Occipital lobe (tissue), 1 donor: ENCODE measurements at regions not wholly inside any gene's neighbourhood (a gene's known extent, or its start where the extent isn't known, plus 50 kb on each side); places are given as distances from the start of the nearest gene placed in this dataset.

ENCODE experiments used
- DNase-seq: peaks from one replicate; lab custom pipeline; 2025; lab: John Stamatoyannopoulos, UW

DNA sequence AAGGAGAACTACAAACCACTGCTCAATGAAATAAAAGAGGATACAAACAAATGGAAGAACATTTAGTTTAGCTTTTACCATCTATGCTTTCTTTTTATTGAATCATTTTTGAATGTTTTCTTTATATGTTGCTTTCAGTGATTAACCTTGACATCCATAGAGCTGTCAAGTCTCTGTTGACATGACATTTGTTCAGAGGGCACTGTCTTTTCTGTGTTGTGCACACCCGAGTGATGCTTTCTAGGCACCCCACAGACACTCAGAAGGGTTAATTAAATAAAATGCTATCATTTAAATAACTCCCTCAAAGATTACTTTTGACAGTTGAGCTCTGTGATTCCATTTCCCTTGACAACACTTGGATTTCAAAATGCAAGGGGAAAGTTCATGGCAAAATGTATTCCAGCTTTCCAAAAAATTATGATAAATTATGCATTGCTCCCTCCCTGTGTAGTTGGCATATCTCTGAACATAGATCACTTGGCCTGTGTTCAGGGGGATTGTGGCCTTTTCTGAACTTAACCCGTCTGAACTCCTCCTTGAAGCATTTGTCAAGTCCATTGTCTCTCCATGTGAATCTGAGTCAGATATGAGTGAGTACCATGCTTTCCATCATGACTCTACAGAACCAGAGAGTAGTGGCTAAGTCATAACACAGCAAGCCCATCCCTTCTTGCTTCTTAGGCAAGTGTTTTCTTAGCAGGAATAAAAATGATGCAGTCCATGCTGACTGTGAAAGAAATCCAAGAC, 372.6 kb downstream of the RPRM start:
- DNase-seq = no peak

DNA sequence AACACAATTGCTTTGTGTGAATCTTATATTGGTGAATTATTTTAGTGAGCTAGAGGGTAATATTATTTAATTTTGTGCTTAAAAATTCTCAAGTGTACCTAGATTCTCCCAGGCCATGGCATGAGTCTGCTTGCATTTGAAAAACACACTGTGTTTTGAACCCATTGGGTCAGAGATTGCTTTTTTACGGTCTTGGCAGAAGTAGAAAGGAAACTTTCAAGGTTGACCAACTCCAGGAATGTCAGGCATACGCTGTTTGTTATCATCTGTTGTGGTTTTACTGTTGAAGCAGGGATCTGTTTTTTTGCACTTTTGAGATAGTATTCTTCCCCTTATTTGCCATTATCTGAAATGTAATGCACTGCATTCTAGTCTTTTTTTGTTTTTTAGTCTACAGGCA, 377.4 kb downstream of the RPRM start:
- DNase-seq = no peak

DNA sequence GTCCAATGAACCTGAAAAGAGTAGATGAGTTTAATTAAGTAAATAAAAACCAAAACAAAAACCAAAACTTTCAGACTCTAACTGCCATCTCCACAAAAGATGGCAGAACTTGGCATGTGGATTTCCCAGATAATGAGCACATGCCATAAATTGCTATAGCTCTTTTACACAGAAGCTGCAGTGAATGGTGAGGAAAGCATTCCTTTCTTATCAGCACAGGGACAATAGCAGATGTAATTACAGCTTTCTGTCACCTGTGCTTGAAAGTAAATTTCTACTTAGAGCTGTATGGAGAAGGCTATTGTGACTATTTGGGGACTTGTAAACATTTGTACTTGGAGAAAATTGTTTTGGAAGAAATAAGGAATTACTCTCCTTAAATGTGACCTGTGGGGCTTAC, 378.4 kb downstream of the RPRM start:
- no peak for DNase-seq

DNA sequence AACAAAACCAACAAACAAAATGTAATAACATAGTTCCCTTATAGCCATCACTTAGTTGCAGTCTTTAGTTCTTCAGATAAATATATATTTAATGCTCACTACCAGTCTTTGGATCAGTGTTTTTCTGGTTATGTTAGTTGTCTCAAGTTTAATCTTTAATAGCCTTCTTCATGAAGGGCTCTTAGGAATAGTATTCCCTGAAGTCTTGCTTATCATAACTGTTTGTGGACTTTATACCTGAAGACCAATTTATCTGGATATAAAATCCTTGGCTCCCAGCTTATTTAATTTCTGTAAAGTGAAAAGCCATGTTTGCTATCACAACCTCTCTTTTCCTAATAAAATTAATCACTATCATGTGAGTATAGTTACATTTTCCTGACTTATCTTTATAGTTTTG, 379.7 kb downstream of the ARL6IP6 start:
- no peak for DNase-seq

DNA sequence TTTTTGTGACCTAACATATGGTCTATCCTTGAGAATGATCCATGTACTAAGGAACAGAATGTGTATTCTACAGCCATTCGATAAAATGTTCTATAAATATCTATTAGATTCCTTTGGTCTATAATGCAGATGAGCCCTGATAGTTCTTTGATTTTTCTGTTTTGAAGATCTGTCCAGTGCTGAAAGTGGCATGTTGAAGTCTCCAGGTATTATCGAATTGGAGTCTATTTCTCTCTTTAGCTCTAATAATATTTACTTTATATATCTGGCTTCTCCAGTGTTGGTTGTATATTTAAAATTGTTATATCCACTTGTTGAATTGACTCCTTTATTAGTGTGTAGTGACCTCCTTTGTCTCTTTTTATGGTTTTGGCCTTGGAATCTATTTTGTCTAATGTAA, 377.9 kb downstream of the ARL6IP6 start:
- DNase-seq = no peak

DNA sequence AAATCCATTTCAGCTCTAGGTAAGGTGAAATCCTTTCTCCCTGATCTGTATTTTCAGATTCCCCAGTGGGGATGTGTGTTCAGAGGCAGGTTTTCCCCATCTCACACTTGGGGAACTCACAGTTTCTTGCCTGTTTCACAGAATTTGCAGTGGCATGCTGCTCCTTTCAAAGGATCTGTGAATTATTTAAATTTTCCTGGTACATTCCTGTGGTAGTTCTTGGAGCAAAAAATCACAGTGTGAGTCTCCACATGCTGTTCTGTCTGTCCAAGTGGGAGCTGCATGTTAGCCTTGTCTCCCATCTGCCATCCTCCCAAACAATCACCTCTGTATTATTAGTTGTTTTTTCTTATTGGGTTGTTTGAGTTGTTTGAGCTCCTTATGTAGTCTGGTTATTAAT, 372.9 kb downstream of the ARL6IP6 start:
- no peak for DNase-seq

DNA sequence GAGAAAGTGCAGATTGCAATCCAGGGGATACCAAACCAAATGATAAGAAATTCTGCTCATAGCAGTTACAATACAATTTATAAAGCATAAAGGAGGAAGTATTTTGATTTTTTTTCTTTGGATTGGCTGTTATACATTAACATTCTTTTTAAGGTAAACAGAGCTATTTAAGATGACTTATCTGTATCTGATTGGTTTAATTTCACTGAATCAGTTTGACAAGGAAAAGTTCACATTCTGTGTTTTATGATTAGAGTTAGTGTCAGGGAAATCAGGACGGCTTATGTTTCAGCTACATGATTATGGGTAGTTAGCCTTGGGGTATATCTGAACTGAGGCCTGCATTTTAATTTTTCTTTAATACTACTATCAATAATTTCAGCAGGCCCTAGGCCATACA, 360.9 kb downstream of the ARL6IP6 start:
- DNase-seq = no peak

DNA sequence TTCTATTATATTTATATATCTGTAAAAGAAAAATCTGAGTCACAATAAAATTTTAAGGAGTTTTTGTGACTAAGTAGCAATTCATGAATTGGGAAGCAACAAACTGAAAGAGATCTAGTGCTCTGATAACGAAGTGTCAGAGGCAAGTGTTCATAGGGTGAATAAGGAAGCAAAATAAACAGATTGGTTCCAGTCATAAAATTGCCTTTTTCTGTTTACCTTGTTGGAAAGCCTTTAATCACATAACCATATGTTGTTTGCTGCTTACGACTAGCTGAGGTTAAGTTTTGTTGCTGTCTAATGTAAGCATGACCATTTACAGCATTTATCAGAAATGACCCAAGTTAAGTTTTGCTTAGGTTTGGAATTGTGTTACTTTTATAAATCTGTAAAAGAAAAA, 358.9 kb downstream of the ARL6IP6 start:
- DNase-seq = no peak

DNA sequence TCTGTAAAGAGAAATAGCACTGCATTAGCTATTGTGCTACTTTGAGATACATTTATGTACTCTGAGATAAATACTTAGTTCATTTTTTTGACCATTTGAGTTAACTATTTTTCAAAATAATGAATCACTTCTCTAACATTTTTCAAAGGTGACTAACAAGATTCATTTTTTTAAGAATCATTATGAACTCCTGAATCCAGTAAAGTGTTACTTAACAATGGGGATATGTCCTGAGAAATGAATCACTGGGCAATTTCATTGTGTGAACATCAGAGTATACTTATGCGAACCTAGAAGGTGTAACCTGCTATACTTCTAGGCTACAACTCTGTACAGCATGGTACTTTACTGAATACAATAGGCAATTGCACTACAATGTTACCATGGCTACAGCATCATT, 355.8 kb downstream of the ARL6IP6 start:
- no peak for DNase-seq

DNA sequence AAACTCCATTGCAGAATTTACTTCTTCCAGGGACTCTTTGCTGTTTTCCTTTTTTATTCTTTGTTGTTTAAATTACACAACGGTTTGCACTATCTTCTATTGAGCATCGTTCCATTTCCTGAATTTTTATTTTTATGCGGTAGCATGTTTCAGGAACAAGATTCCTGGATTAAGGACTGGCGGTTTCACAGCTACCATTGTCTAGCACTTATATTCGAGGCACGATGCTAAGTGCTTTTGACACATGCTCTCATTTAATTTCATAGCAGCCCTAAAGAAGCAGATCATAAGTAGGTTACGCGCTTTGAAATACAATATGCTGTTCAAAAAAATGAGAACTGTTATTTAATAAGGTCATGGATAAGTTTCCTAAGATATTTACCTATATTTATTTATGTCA, 354.4 kb downstream of the ARL6IP6 start:
- DNase-seq = no peak

DNA sequence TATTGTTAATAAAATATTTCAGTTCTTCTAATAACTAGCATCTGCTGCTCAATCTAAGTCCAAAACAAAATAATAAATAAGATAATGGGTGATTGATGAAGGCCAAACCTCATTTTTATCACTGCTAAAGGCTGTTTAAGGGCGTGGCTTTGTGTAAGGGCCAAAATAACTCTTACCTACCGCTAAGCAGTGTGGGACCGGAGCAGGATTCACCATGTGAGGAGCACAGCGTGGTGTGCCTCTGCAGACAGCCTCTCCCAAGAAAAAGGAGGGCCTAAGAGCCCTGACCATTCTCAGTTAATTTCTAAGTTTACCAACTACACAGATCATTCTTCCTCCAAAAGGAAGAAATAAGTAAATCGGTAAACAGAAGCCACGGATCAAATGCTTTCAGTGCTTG, 353.7 kb downstream of the ARL6IP6 start:
- no peak for DNase-seq

DNA sequence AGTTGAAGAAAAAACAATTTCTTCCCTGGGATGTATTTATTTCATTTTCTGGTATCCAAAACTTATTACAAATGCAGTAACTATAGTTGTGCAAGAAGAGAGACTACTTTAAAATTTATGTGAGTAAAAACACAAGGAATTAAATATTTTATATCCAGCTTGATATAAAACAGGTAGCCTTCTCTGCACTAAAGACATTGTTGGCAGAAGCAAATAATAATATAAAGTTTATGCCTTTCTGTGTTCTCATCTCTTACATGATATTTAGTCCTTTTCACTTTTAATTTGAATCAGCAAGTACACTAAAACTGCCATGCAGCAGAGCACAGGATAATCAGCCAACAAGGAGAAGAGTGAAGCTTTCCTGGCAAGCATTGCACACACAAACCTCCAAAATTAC, 352.7 kb downstream of the ARL6IP6 start:
- DNase-seq = no peak

DNA sequence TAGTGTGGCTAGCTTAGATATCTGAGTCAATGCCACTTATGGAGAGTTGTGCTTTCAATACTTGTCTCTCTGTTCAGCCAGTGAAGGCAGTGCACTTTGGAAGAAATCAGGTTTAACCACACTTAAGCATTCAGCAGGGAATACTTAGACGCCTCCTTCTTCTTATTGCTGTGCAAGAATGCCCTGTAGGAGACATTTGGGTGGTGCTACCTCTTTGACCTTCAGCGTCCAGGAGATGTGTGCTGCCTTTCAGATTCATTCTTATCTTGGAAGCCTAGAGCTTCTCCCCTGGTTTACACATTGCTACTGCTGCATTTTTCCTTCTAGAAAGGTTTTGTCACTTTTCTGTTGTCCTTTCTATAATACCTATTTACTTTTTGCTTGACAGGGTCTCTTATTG, 350.5 kb downstream of the ARL6IP6 start:
- no peak for DNase-seq

DNA sequence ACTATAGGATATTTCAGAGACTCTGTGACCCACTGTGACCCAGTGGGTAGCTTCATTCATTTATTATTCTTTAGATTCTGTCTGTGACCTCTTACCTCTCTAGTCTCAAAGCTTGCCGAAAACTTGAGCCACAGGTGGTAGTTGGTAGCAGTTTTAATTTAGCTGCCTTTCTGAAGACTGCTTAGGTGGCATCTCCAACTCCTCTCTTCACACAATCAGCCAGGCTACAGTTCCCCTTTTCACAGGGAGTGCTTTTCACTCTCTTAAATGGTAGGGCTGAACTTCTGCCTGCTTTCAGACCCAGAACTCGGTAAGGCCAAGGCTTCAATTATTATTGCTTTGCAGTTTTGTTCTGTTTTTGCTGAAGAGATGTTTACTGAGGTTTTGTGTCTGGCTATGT, 349.6 kb downstream of the ARL6IP6 start:
- DNase-seq = no peak

DNA sequence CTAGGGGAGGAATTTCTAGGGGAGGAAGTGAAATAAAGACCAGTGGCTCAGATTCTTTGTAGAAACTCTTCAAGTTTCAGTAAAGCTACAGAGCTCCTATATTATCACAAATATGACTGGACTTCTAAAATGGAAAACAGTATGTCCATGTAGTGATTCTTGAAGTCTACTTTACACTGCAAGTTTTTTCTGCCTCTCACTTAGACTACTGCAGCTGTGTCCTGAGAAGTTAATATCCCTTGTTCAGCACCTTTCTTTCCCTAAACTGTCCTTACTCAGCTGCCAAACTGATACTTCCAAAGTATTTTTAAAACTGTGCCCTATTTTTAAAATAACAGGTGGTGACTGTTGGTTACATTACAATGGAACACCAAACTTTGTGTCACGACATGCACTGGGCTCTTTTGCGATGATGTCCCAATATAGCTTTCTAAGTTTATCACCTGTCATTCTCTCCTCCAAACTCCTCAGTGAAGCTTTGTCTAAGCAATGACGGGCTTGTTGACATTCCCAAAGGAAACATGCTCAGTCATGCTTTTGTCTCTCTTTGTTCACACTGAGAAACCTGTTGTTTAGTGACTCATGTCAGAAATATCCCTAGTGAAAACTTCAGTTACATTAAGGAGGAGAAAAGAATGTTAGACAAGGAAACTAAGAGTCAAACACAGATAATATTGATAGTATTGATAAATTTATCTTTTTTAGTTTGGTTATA, 341.1 kb downstream of the ARL6IP6 start:
- no peak for DNase-seq

DNA sequence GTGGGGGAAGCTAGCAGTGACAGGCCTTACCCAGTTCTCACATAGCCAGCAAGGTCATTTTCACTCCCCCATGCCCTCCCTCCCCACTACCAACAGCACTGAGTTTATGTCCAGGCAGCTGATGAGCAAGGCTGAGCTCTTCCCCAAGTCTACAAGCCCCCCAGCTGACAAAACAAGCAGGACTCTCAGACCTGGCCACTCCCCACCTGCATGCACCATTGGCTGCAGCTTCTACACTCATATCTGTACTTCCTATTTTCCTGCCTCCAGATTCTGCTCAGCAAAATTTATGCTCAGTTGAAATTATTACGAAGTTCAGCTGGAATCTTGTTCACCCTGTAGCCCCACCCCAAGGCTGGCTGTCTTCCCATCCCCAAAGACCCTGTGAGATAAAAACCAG, 339.3 kb downstream of the ARL6IP6 start:
- no peak for DNase-seq

DNA sequence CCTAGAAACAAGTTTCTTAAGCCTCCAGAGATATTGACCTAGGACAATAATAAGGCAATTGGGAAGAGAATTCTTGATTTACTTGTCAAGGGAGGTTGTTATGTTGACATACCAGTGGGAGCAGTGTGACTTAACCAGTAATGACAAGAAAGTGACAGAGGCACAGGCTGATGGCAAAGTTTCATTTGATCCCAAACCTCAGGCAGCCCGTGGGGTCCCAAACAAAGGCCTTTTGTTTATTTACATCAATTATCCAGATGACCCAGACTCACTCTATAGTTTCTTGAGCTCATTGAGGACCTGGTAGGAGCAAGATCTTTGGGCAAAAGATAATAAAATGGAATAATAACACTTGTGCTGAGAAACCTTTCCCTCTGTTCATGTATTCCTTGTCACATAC, 336.8 kb downstream of the ARL6IP6 start:
- no peak for DNase-seq

DNA sequence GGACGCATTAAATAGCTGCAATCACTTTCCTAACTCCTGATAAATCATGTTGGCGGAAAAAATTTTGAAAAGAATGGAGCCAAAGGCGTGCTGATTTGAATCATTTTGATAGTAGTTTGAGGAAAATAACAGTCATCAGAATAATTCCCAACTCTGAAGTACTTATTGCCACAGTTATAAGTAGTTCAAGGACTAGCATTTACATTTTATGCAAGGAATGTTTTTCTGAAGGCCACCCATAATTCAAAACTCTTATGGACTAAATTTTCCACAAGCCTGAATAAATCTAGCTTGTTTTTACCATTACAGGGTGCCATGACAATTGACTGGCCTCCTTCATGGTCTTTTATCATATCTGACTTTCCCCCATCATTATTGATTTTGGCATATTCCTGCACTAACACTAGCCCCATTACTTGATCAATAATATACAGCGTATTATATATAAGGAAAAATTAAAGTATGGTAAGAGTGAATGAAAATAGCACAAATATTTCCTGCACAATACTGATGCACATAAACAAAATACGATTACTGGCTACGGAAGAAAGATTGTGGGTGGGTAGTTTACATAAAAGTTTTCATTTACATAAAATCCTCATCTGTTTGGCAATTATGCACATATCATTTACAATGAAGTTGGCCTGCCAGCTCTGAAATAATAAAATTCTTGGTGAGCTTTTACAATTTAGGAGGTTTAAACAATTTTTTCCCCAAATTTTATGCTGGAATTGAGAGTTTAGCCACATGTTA, 334.6 kb downstream of the ARL6IP6 start:
- DNase-seq = no peak

DNA sequence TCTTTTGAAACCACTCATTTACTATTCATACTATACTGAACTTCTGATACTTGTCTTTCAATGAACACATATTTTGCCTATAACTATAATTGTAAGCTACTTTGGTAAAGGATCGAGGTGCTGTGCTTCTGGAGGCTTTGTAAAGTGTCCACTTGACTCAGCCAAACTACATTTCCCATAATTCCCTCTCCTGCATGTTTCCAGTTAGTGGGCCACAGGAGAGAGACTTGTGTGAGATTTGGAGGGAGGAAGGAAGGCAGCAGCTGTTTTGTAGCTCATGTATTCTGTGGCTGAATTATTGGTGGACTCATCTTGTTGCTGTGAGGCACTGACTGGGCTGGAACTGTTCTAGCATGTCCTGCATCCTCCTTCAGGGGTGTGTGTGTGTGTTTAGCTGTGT, 328.8 kb downstream of the ARL6IP6 start:
- DNase-seq = no peak

DNA sequence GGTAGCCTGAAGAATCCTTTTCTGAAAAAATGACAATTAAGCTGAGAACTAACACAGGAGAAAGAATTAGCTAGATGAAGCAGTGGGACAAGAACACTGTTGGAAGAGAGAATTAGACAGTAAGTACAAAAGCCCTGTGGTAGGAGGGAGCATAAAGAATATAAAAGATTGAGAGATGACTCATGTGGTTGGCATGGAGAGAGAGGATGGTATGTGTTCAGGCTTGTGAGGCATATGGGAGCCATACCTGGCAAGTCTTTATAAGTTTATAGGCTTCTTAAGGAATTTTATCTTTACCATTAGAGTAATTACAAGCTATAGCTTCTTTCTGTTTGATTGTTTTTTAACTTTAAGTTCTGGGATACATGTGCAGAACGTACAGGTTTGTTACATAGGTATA, 325.0 kb downstream of the ARL6IP6 start:
- DNase-seq = no peak

DNA sequence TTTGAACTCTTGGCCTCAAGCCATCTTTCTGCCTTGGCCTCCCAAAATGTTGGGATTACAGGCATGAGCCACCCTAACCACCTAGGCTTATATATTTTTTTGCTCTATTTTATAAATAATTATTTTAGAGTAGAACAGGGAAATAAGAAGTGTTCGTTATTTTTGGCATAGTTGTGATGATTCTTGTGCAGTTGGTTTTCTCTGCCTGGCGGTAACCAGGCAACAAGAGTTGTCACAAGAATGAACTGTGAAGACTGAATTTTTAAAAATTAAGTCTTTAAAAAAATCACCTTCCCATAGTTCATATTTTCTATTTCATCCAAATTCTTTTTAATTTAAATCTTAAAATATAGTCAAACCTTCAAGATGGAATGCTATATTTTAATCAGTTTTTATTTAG, 310.2 kb downstream of the ARL6IP6 start:
- no peak for DNase-seq

DNA sequence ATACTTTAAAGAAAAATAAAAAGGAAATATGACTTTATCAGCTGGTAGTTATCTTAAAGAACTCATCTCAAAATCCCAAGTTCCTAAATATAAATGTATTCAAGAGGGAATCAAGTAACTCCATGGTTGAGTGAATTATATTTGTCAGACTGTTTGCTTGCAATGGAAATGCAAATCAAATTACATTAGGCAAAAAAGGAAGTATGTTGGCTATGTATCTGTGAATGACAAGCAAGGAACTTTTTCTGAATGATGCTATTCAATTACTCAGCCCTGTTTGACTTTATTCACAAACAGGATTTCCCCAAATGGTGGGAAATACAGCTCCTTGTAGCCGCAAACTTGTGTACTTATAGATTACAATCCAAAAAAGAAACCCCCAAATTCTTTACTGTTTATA, 309.1 kb downstream of the ARL6IP6 start:
- DNase-seq = no peak

DNA sequence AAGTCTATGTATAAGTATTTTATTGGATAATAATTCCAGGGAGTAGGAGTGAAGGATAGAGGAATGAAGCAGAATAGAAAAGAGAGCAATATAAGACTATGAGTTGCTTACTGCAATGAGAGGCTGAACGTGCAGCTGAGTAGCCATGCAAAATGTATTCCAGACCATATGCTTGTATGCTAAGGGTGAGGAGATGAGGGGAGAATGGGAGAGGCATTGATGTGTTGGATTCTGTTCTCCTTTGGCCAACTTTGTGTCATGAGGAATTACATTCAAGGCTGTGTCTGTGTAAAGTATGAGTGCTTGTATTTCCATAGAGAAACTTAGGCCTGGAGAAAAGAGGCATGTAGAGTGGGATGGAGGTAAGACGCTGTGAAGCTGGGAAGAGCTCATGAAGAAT, 301.8 kb downstream of the ARL6IP6 start:
- no peak for DNase-seq
